Activated T-helper 17 cell treated with anti-CD3 and anti-CD28 coated beads, Interleukin-2, amount 50 U/mL, for 72 hours (primary cell): ENCODE measurements at regions not wholly inside any gene's neighbourhood (a gene's known extent, or its start where the extent isn't known, plus 50 kb on each side); places are given as distances from the start of the nearest gene placed in this dataset.

Source experiments
- ATAC-seq: fragments of 150-1000 bp; cut with Tn5 transposase; replicated peaks from 2 replicates; pipeline ENCODE4 v1.10.0; 2021; ENCODE audit warnings: mild to moderate bottlenecking, moderate library complexity
- H3K27ac Mint-ChIP-seq: one replicate; pipeline ENCODE4 v1.8.0; 2022; ENCODE audit warnings: mixed read lengths
- H3K27me3 Mint-ChIP-seq: one replicate; pipeline ENCODE4 v1.8.0; 2022; ENCODE audit warnings: mixed read lengths
- H3K36me3 Mint-ChIP-seq: one replicate; pipeline ENCODE4 v1.8.0; 2022; ENCODE audit warnings: low read depth, mild to moderate bottlenecking, mixed read lengths
- H3K4me1 Mint-ChIP-seq: one replicate; pipeline ENCODE4 v1.8.0; 2022; ENCODE audit warnings: mixed read lengths
- H3K4me3 Mint-ChIP-seq: one replicate; pipeline ENCODE4 v1.8.0; 2022; ENCODE audit warnings: mild to moderate bottlenecking, mixed read lengths
- H3K9me3 Mint-ChIP-seq: one replicate; pipeline ENCODE4 v1.8.0; 2022; ENCODE audit warnings: mixed read lengths

GRCh38 chr2:236815746-236816145 is 246.1 kb downstream of the ACKR3 start:
- no peak overlapping the region for H3K27ac Mint-ChIP-seq
- no peaks in the 10 kb centered on the region for H3K9me3 Mint-ChIP-seq
- no peak overlapping the region for H3K4me3 Mint-ChIP-seq
- H3K4me1 Mint-ChIP-seq, result no peaks in the 10 kb centered on the region
- no peak for ATAC-seq
- H3K27me3 Mint-ChIP-seq, result peaks cover 7% of the 10 kb centered on the region
- H3K36me3 Mint-ChIP-seq, result no peaks in the 10 kb centered on the region

- H3K4me1 Mint-ChIP-seq, result no peaks in the 10 kb centered on the region
Measured at GRCh38 chr2:236816197-236817170, 246.9 kb downstream of the ACKR3 start.

GRCh38 chr2:236818281-236819045 is 248.8 kb downstream of the ACKR3 start:
- no peak overlapping the region for H3K27ac Mint-ChIP-seq
- H3K4me1 Mint-ChIP-seq, result no peaks in the 10 kb centered on the region
- ATAC-seq, result no peak
- H3K9me3 Mint-ChIP-seq, result peaks cover 5% of the 10 kb centered on the region
- H3K27me3 Mint-ChIP-seq, result peaks cover 3% of the 10 kb centered on the region
- H3K4me3 Mint-ChIP-seq, result no peak overlapping the region
- H3K36me3 Mint-ChIP-seq, result no peaks in the 10 kb centered on the region

More at GRCh38 chr2:236816197-236817170, 246.9 kb downstream of the ACKR3 start:
- Mint-ChIP-seq H3K9me3 (no peaks in the 10 kb centered on the region), H3K27ac (no peak overlapping the region), H3K27me3 (peaks cover 7% of the 10 kb centered on the region), H3K36me3 (no peaks in the 10 kb centered on the region), H3K4me3 (no peak overlapping the region)
- peak; percentile 14 for ATAC-seq

GRCh38 chr2:236819275-236820002 is 249.8 kb downstream of the ACKR3 start:
- peaks cover 5% of the 10 kb centered on the region for H3K9me3 Mint-ChIP-seq
- no peak for ATAC-seq
- H3K27me3 Mint-ChIP-seq, result peaks cover 3% of the 10 kb centered on the region
- no peak overlapping the region for H3K4me3 Mint-ChIP-seq
- no peaks in the 10 kb centered on the region for H3K36me3 Mint-ChIP-seq
- no peaks in the 10 kb centered on the region for H3K4me1 Mint-ChIP-seq
- no peak overlapping the region for H3K27ac Mint-ChIP-seq

GRCh38 chr2:236820763-236821344 is 251.2 kb downstream of the ACKR3 start:
- Mint-ChIP-seq H3K27me3 (peaks cover 3% of the 10 kb centered on the region), H3K36me3 (no peaks in the 10 kb centered on the region), H3K4me1 (no peaks in the 10 kb centered on the region), H3K4me3 (no peak overlapping the region), H3K9me3 (peaks cover 5% of the 10 kb centered on the region), H3K27ac (no peak overlapping the region)
- no peak for ATAC-seq

GRCh38 chr2:236823041-236823629 is 253.5 kb downstream of the ACKR3 start:
- H3K4me3 Mint-ChIP-seq, result no peak overlapping the region
- H3K9me3 Mint-ChIP-seq, result peaks cover 5% of the 10 kb centered on the region
- no peaks in the 10 kb centered on the region for H3K4me1 Mint-ChIP-seq
- ATAC-seq, result no peak
- H3K27me3 Mint-ChIP-seq, result no peaks in the 10 kb centered on the region
- no peak overlapping the region for H3K27ac Mint-ChIP-seq
- no peaks in the 10 kb centered on the region for H3K36me3 Mint-ChIP-seq

GRCh38 chr2:236823963-236824362 is 254.3 kb downstream of the ACKR3 start:
- no peaks in the 10 kb centered on the region for H3K36me3 Mint-ChIP-seq
- ATAC-seq, result no peak
- H3K27ac Mint-ChIP-seq, result no peak overlapping the region
- peaks cover 5% of the 10 kb centered on the region for H3K9me3 Mint-ChIP-seq
- no peaks in the 10 kb centered on the region for H3K4me1 Mint-ChIP-seq
- H3K4me3 Mint-ChIP-seq, result no peak overlapping the region
- H3K27me3 Mint-ChIP-seq, result no peaks in the 10 kb centered on the region

- no peak overlapping the region for H3K4me3 Mint-ChIP-seq
- H3K27ac Mint-ChIP-seq, result no peak overlapping the region
- H3K36me3 Mint-ChIP-seq, result no peaks in the 10 kb centered on the region
- no peaks in the 10 kb centered on the region for H3K27me3 Mint-ChIP-seq
- H3K9me3 Mint-ChIP-seq, result peaks cover 5% of the 10 kb centered on the region
- no peaks in the 10 kb centered on the region for H3K4me1 Mint-ChIP-seq
- ATAC-seq, result no peak
Measured at GRCh38 chr2:236824836-236825235, 255.2 kb downstream of the ACKR3 start.

GRCh38 chr2:236825989-236826510 is 256.4 kb downstream of the ACKR3 start:
- H3K36me3 Mint-ChIP-seq, result no peaks in the 10 kb centered on the region

GRCh38 chr2:236826606-236827156 is 257.1 kb downstream of the ACKR3 start:
- H3K27me3 Mint-ChIP-seq, result peaks cover 7% of the 10 kb centered on the region

More at GRCh38 chr2:236825989-236826510, 256.4 kb downstream of the ACKR3 start:
- no peak for ATAC-seq
- Mint-ChIP-seq H3K27ac (no peak overlapping the region), H3K27me3 (peaks cover 2% of the 10 kb centered on the region), H3K9me3 (peaks cover 5% of the 10 kb centered on the region), H3K4me1 (no peaks in the 10 kb centered on the region), H3K4me3 (no peak overlapping the region)

GRCh38 chr2:236827997-236828396 is 257.7 kb upstream of the COPS8 start:
- no peak overlapping the region for H3K27ac Mint-ChIP-seq
- no peak for ATAC-seq

More at GRCh38 chr2:236826606-236827156, 257.1 kb downstream of the ACKR3 start:
- Mint-ChIP-seq H3K27ac (no peak overlapping the region), H3K36me3 (no peaks in the 10 kb centered on the region), H3K9me3 (peaks cover 5% of the 10 kb centered on the region), H3K4me1 (no peaks in the 10 kb centered on the region), H3K4me3 (no peak overlapping the region)
- no peak for ATAC-seq

GRCh38 chr2:236828820-236829219 is 256.9 kb upstream of the COPS8 start:
- H3K27ac Mint-ChIP-seq, result no peak overlapping the region
- H3K36me3 Mint-ChIP-seq, result no peaks in the 10 kb centered on the region
- no peaks in the 10 kb centered on the region for H3K4me1 Mint-ChIP-seq
- no peak overlapping the region for H3K4me3 Mint-ChIP-seq
- no peaks in the 10 kb centered on the region for H3K9me3 Mint-ChIP-seq
- ATAC-seq, result no peak
- peaks cover 11% of the 10 kb centered on the region for H3K27me3 Mint-ChIP-seq

More at GRCh38 chr2:236827997-236828396, 257.7 kb upstream of the COPS8 start:
- Mint-ChIP-seq H3K9me3 (no peaks in the 10 kb centered on the region), H3K4me3 (no peak overlapping the region), H3K27me3 (peaks cover 11% of the 10 kb centered on the region), H3K36me3 (no peaks in the 10 kb centered on the region), H3K4me1 (no peaks in the 10 kb centered on the region)

- no peaks in the 10 kb centered on the region for H3K36me3 Mint-ChIP-seq
- H3K4me1 Mint-ChIP-seq, result no peaks in the 10 kb centered on the region
- peaks cover 15% of the 10 kb centered on the region for H3K27me3 Mint-ChIP-seq
- H3K4me3 Mint-ChIP-seq, result no peak overlapping the region
- no peaks in the 10 kb centered on the region for H3K9me3 Mint-ChIP-seq
- H3K27ac Mint-ChIP-seq, result no peak overlapping the region
- ATAC-seq, result no peak
Measured at GRCh38 chr2:236830926-236831325, 254.8 kb upstream of the COPS8 start.
